PC-9 (cell line): ENCODE measurements at regions not wholly inside any gene's neighbourhood (a gene's known extent, or its start where the extent isn't known, plus 50 kb on each side); places are given as distances from the start of the nearest gene placed in this dataset.

Experiments
- CTCF ChIP-seq: fragments of 200-600 bp; sonication (generic); conservative IDR thresholded peaks from 2 replicates; pipeline ENCODE4 v1.6.1; 2017; ENCODE audit warnings: mixed run types, antibody characterized with exemption, mild to moderate bottlenecking, moderate library complexity
- EZH2 ChIP-seq: fragments of 200-600 bp; sonication (generic); IDR thresholded peaks from 2 replicates; pipeline ENCODE4 v1.8.0; 2017; ENCODE audit warnings: antibody characterized with exemption, low read depth

- TF ChIP-seq CTCF = no peak
- no peak for TF ChIP-seq EZH2
Observed at GRCh38 chr14:95456281-95456680, 60.2 kb downstream of the SYNE3 start.
